HG03354 (cell line): ENCODE measurements at regions not wholly inside any gene's neighbourhood (a gene's known extent, or its start where the extent isn't known, plus 50 kb on each side); places are given as distances from the start of the nearest gene placed in this dataset.

Experiments used
- ATAC-seq: cut with Tn5 transposase; IDR thresholded peaks from one replicate; pipeline ENCODE4 v1.9.1; 2021; ENCODE audit warnings: mild to moderate bottlenecking; ENCODE audit not compliant: unreplicated experiment, poor library complexity, severe bottlenecking

- ATAC-seq: no peak
Observed at GRCh38 chr11:59263225-59263894, 50.6 kb upstream of the MPEG1 start.
